ENCODE measurements at regions not wholly inside any gene's neighbourhood (a gene's known extent, or its start where the extent isn't known, plus 50 kb on each side); places are given as distances from the start of the nearest gene placed in this dataset.
A peak's percentile ranks its signal among the peaks of the same experiment; 100 is the strongest.

DNA sequence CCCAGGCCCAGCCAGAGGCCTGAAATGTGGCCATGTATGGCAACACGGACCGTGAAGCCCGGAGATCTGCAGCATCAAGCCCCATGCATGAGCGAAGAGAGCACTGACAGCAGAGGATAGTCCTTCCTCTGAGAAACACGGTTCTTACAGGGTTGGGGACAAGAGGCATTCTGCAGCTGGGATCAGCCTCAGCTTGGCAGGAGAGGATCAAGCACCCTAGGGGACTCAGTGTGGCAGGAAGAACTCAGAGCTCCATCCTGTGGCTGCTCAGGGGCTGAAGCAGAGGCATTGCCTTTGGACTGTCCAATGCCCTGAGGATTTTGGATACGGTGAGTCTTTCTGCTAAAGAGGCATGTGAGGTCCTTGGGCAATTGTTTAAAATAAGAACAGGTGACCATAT, 368.7 kb downstream of the ZNF516 start:
- no peak for TF ChIP-seq USF1 (IDR thresholded peaks at IDR 0.05)
- TF ChIP-seq YY1 (IDR thresholded peaks at IDR 0.05; ENCODE audit: low read depth) = no peak
- peak; percentile 42 for TF ChIP-seq RAD21 (IDR thresholded peaks at IDR 0.05; ENCODE audit: low read depth)
- TF ChIP-seq NFIC (IDR thresholded peaks at IDR 0.05) = no peak
- no peak for TF ChIP-seq TEAD4 (IDR thresholded peaks at IDR 0.05)
- TF ChIP-seq CREB1 (IDR thresholded peaks at IDR 0.05; ENCODE audit: low read depth) = no peak
- TF ChIP-seq CEBPB (IDR thresholded peaks at IDR 0.05) = no peak

DNA sequence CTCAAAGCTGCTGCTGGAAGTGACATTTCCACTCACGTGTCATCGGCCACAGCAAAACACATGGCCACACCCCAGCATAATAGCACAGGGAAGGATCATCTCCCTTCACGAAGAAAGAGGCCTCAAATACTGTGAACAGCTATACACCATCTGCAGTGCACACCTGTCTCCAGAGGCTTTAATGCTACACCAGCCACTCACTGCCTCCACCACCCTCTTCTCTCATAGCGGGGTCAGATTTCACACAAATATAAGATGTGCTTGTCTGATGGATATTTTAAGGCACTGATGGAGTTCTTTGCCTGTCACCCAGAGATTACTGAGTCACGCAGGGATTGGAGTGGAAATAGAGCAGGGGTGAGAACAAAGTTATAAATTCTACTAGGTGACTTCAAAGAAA, 374.0 kb downstream of the ZNF516 start:
- TF ChIP-seq, protein P1, sequence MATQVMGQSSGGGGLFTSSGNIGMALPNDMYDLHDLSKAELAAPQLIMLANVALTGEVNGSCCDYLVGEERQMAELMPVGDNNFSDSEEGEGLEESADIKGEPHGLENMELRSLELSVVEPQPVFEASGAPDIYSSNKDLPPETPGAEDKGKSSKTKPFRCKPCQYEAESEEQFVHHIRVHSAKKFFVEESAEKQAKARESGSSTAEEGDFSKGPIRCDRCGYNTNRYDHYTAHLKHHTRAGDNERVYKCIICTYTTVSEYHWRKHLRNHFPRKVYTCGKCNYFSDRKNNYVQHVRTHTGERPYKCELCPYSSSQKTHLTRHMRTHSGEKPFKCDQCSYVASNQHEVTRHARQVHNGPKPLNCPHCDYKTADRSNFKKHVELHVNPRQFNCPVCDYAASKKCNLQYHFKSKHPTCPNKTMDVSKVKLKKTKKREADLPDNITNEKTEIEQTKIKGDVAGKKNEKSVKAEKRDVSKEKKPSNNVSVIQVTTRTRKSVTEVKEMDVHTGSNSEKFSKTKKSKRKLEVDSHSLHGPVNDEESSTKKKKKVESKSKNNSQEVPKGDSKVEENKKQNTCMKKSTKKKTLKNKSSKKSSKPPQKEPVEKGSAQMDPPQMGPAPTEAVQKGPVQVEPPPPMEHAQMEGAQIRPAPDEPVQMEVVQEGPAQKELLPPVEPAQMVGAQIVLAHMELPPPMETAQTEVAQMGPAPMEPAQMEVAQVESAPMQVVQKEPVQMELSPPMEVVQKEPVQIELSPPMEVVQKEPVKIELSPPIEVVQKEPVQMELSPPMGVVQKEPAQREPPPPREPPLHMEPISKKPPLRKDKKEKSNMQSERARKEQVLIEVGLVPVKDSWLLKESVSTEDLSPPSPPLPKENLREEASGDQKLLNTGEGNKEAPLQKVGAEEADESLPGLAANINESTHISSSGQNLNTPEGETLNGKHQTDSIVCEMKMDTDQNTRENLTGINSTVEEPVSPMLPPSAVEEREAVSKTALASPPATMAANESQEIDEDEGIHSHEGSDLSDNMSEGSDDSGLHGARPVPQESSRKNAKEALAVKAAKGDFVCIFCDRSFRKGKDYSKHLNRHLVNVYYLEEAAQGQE (IDR thresholded peaks at IDR 0.05; ENCODE audit: low read depth) = no peak
- TF ChIP-seq EGR1 (IDR thresholded peaks at IDR 0.05) (no peak), ZBTB7A (IDR thresholded peaks at IDR 0.05; ENCODE audit: low read depth) (no peak), TCF12 (IDR thresholded peaks at IDR 0.05; ENCODE audit: low read depth) (no peak), CREB1 (IDR thresholded peaks at IDR 0.05; ENCODE audit: low read depth) (no peak), EP300 (IDR thresholded peaks at IDR 0.05; ENCODE audit: borderline replicate concordance) (no peak), TEAD4 (IDR thresholded peaks at IDR 0.05) (no peak), FOXM1 (IDR thresholded peaks at IDR 0.05; ENCODE audit: borderline replicate concordance, low read depth) (no peak), USF1 (IDR thresholded peaks at IDR 0.05) (no peak), RAD21 (IDR thresholded peaks at IDR 0.05; ENCODE audit: low read depth) (no peak), YY1 (IDR thresholded peaks at IDR 0.05; ENCODE audit: low read depth) (no peak)

DNA sequence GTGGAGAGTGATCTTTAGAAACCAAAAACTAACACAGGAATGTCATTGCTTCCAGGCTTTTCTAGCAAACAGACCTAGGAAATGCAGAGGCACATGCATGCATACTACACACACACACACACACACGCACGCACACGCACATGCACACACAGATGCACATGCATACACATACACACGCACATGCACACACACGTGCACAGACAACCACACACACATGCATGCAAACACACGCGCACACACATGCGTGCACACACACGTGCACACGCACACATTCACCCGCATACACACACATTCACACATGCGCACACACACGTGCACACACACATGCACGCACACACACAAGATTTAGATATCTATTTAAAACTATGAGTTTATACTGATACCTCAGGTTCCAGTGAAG, 379.5 kb downstream of the ZNF516 start:
- no peak for TF ChIP-seq FOXM1 (IDR thresholded peaks at IDR 0.05; ENCODE audit: borderline replicate concordance, low read depth)
- TF ChIP-seq RAD21 (IDR thresholded peaks at IDR 0.05; ENCODE audit: low read depth) = no peak
- TF ChIP-seq EGR1 (IDR thresholded peaks at IDR 0.05) = no peak
- no peak for TF ChIP-seq CREB1 (IDR thresholded peaks at IDR 0.05; ENCODE audit: low read depth)
- TF ChIP-seq ZBTB7A (IDR thresholded peaks at IDR 0.05; ENCODE audit: low read depth) = no peak
- no peak for TF ChIP-seq USF1 (IDR thresholded peaks at IDR 0.05)
- TF ChIP-seq MAX (IDR thresholded peaks at IDR 0.05) = no peak
- TF ChIP-seq, protein P1 (IDR thresholded peaks at IDR 0.05; ENCODE audit: low read depth) = no peak
- no peak for TF ChIP-seq TEAD4 (IDR thresholded peaks at IDR 0.05)
- TF ChIP-seq CEBPB (IDR thresholded peaks at IDR 0.05) = no peak
- no peak for TF ChIP-seq TCF12 (IDR thresholded peaks at IDR 0.05; ENCODE audit: low read depth)
- TF ChIP-seq EP300 (IDR thresholded peaks at IDR 0.05; ENCODE audit: borderline replicate concordance) = no peak
- no peak for TF ChIP-seq TAF1 (IDR thresholded peaks at IDR 0.05; ENCODE audit: low read depth)
- no peak for TF ChIP-seq YY1 (IDR thresholded peaks at IDR 0.05; ENCODE audit: low read depth)

GRCh38 chr18:76113101-76113500, 381.9 kb downstream of the ZNF516 start:
- TF ChIP-seq FOXM1 (IDR thresholded peaks at IDR 0.05; ENCODE audit: borderline replicate concordance, low read depth) (no peak), NFIC (IDR thresholded peaks at IDR 0.05) (no peak), MAX (IDR thresholded peaks at IDR 0.05) (no peak), ZBTB7A (IDR thresholded peaks at IDR 0.05; ENCODE audit: low read depth) (no peak), USF1 (IDR thresholded peaks at IDR 0.05) (no peak), CREB1 (IDR thresholded peaks at IDR 0.05; ENCODE audit: low read depth) (no peak), RAD21 (IDR thresholded peaks at IDR 0.05; ENCODE audit: low read depth) (no peak), TEAD4 (IDR thresholded peaks at IDR 0.05) (no peak), TCF12 (IDR thresholded peaks at IDR 0.05; ENCODE audit: low read depth) (no peak), CEBPB (IDR thresholded peaks at IDR 0.05) (no peak), EP300 (IDR thresholded peaks at IDR 0.05; ENCODE audit: borderline replicate concordance) (no peak), TAF1 (IDR thresholded peaks at IDR 0.05; ENCODE audit: low read depth) (no peak), EGR1 (IDR thresholded peaks at IDR 0.05) (no peak), YY1 (IDR thresholded peaks at IDR 0.05; ENCODE audit: low read depth) (no peak)
- TF ChIP-seq, protein P1 (IDR thresholded peaks at IDR 0.05; ENCODE audit: low read depth) = no peak

Measured in Ishikawa (cell line).